GM19372 (cell line): ENCODE measurements at regions not wholly inside any gene's neighbourhood (a gene's known extent, or its start where the extent isn't known, plus 50 kb on each side); places are given as distances from the start of the nearest gene placed in this dataset.

Experiments
- ATAC-seq: cut with Tn5 transposase; IDR thresholded peaks from one replicate; pipeline ENCODE4 v1.9.1; 2021; ENCODE audit warnings: mild to moderate bottlenecking, low read depth, moderate library complexity; ENCODE audit not compliant: unreplicated experiment

DNA sequence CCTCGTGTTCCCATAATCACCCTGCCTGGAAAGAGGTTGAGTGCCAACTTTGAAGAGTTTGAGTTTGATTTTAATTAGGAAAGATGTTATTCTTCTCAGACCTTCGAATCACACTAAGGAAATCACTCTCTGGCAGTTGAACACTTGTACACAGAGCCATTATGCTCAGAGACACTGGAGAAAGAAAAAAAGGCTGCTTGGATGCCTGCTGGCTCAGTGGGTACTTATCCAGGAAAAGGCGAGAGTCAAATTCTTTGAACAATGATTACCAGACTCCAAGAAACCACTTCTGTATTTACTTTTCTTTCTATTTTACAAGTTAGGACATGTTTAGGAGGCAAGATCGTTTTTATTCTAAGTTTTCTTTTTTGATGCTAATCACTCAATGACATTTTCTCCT, 438.5 kb upstream of the FAT3 start:
- no peak for ATAC-seq

DNA sequence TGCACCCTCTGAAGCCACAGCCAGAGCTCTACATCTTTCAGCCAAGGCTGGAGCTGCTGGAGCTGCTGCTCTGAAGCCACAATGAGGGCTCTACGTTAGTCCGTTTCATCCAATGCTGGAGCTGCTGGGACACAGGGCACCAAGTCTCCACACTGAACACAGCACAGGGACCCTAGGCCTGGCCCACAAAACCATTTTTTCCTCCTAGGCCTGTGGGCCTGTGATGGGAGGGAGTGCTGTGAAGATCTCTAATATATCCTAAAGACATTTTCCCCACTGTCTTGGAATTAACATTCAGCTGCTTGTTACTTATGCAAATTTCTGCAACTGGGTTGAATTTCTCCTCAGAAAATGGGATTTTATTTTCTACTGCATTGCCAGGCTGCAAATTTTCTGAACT, 441.4 kb upstream of the FAT3 start:
- ATAC-seq = no peak

- ATAC-seq = no peak
Measured at GRCh38 chr11:91778758-91779157, 445.9 kb upstream of the FAT3 start.

DNA sequence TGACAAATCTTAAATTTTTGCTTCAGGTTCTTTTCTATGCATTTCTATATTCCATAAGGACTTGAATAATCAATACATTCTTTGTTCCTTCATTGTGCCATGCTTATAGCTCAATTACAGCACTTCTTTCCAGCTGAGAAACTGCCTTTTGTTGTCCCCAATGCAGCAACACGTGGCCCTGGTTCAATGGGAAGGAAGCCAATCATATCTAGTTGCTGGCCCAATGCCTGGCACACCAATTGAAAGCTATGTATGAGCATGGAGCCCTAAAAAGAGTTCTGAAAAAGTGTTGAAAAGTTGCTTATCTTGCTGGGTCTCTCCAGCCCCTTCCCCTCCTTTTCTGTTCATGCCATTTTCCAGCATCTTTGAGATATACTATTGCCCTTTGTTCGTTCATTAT, 448.0 kb upstream of the FAT3 start:
- no peak for ATAC-seq

- no peak for ATAC-seq
Measured at GRCh38 chr11:91773090-91773489, 451.5 kb upstream of the FAT3 start.

GRCh38 chr11:91771961-91772360, 452.7 kb upstream of the FAT3 start:
- no peak for ATAC-seq

- no peak for ATAC-seq
Measured at GRCh38 chr11:91768783-91769182, 455.8 kb upstream of the FAT3 start.

DNA sequence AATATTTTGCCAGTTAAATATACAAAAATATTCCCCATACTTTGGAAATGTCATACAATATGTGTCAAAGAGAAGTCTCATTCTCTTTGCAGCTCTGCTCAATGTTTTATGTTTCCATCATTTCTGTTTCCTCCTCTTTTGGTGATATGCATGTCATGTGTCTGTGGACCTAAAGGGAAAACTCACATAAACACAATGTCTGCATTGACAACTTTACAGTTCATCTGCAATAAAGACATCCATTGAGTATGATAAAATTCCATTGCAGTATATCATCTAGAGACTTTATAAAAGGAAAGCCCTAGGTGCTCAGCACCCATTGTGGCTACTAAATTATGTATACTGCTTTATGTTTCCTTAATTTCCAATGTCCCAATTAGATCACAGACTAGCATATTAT, 461.3 kb upstream of the FAT3 start:
- no peak for ATAC-seq

- no peak for ATAC-seq
Measured at GRCh38 chr11:91761406-91762025, 463.1 kb upstream of the FAT3 start.

DNA sequence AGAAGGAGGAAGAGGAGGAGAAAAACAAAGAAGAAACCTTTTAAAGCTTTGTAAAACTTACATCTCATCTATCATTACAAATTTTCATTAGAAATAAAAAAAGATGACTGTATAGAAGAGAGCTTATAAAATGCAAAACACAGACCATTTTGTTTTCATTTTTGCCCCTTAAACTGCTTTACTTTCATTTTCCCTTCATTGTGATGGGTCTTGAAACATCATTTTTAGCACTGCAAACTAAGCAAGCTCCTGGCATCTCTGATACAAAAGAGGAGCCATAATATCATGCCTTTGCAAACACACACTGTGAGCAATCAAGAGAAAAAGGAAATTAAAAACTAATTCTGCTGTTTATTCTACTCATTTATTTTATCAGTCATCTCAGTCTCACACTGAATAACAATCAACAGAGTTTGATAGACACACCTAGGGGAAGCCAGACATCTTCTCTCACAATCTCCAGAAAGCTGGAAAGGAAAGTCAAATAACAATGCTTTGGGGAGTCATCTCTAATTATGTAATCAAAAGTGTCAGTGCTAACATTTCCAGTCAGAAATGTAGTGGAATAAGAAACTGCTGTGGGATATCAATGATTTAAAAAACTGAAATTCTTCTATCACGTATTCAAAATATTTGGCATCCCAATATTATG, 467.7 kb upstream of the FAT3 start:
- no peak for ATAC-seq

DNA sequence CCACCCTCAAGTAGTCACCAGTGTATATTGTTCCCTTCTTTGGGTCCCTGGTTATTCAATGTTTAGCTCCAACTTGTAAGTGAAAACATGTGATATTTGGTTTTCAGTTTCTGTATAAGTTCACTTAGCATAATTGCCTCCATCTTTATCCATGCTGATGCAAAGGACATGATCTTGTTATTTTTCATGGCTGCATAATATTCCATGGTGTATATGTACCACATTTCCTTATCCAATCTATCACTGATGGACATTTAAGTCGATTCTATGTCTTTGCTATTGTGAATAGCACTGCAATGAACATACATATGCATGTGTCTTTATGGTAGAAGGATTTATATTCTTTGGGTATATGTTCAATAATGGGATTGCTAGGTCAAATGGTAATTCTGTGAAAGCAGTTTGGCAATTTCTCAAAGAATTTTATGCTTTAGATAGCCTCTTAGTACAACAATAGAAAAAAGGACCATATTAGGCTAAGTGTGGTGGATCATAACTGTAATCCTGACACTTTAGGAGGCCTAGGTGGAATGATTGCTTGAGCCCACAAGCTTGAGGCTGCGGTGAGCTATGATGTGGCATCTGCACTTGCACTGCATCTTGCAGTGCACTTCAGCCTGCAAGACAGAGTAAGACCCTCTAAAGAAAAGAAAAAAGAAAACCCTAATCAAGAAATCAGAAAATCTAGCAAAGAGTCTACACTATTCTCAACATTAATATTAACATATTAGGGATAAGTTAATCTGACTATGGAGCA, 468.5 kb upstream of the FAT3 start:
- ATAC-seq = no peak

DNA sequence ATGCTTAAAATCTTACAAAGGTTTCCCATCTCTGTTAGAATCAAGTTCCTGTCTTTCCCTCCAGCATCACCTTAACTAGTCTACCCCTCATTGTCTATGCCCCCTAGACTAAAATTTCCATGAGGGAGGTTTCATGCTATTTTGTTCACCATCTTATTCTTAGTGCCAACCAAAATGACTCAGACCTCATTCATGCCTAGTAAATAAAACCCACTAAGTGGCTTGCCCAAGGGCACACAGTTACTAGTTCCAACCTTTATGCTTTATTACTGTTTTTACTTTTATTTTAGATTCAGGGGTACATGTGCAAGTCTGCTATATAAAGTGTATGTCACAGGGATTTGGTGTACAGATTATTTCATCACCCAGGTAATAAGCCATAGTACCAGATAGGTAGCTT, 469.1 kb upstream of the FAT3 start:
- no peak for ATAC-seq

DNA sequence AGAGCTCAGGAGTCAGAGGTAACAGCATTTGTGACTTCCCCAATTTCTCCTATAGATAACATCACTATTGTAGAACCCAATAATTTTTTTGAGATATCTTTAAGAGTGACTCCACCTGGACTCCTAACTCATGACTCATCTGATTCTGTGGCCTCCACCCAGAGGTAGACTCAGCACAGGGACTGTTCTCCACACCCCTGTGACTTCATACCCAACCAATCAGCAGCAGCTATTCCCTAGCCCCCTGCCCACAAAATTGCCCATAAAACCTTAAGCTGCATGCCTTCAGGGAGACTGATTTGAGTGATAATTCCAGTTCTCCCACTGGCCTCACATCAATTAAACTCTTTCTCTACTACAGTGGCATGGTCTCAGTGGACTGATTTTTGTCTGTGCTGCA, 475.4 kb upstream of the FAT3 start:
- ATAC-seq = no peak

- ATAC-seq = no peak
Measured at GRCh38 chr11:91742155-91742554, 482.5 kb upstream of the FAT3 start.

DNA sequence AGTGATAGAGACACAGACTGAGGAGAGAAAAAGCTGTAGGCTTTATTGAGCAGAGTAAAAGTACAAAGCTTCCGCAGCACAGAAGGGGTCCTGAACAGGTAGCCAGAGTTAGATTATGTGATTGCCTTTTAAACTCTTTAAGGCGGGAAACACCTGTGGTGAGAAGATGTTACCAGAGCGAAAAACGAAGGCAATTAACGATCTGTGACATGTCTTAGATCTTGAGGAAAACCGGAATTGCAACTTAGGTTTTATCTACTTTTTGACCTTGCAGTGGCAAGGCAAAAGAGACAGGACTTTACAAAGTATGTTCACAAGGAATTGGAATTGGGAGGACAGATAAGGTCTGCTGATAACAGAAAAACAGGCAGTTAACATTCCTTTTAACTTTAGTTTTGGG, 493.6 kb upstream of the FAT3 start:
- no peak for ATAC-seq

- no peak for ATAC-seq
Measured at GRCh38 chr11:91730620-91731019, 494.0 kb upstream of the FAT3 start.

- no peak for ATAC-seq
Measured at GRCh38 chr11:91730057-91730456, 494.6 kb upstream of the FAT3 start.

GRCh38 chr11:91717169-91717568, 507.4 kb upstream of the FAT3 start:
- ATAC-seq = no peak

DNA sequence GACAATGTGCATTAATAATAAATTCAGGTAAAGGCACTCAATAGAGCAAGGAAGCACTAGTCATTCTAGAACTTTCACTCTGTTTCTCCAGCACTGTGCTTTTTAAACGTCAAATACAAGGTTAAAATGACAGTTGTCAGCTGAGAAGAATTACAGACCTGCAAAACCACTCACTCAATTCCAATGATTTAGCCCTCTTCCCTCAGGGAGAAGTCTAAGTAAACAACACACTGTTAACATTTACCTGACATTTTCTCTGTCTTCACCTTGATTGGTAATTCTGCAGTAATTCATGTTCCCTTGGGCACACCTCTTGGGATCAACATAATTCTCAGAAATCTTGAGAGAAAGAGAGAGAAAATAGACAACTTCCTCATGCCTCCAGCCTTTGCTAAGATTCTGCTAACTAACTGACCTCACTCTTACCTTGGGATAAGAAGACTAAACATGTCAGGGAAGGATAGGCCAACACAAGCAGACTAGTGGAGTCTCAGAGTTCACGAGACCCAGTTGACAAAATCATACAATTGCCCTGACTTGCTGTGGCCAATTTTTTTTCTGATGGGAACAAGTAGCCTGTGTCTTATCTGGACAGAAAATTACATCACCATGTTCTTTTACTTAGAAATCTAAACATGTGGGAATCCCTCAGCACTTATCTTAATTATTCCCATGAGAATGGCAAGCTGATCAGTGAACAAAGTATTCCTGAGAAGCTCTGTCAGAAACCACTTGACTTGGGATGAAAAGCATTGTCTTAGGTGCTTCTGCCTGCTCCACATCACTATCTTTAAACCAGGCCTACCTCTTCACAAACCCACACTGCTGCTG, 516.8 kb upstream of the FAT3 start:
- no peak for ATAC-seq

GRCh38 chr11:91703042-91703441, 521.6 kb upstream of the FAT3 start:
- ATAC-seq = no peak

DNA sequence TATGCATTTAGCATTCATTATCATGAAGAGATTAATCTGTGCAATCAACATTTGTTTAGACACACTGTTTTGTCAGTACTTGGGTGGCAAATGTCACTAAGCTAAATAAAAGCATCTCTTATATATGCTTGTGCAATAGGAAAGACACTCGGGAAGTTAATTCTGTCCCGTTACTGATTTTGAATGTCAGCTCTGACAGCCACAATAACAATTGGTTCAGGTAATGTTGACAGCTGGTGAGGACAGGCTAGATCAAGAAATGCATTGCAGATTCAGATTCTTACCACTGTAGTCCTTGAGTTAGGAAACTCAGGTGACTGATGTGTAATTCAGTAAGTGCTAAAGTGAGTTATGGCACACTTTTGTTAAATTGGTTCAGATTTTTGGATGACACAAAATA, 523.8 kb upstream of the FAT3 start:
- no peak for ATAC-seq
